Nephron (organoid): ENCODE measurements at regions not wholly inside any gene's neighbourhood (a gene's known extent, or its start where the extent isn't known, plus 50 kb on each side); places are given as distances from the start of the nearest gene placed in this dataset.
A peak's percentile ranks its signal among the peaks of the same experiment; 100 is the strongest.

Experiments used
- H3K27ac Mint-ChIP-seq, 3 experiments: 2 replicates each; pipeline ENCODE4 v1.8.0; 2020; ENCODE audit warnings: mixed read lengths in 3 of 3, mild to moderate bottlenecking in 2 of 3, moderate library complexity in 1 of 3
- H3K27me3 Mint-ChIP-seq: 2 replicates; pipeline ENCODE4 v1.8.0; 2021; ENCODE audit warnings: low read depth, mild to moderate bottlenecking, moderate library complexity, mixed read lengths
- H3K36me3 Mint-ChIP-seq: 2 replicates; pipeline ENCODE4 v1.8.0; 2020; ENCODE audit warnings: low read depth, mixed read lengths
- H3K4me1 Mint-ChIP-seq: 2 replicates; pipeline ENCODE4 v1.8.0; 2020; ENCODE audit warnings: mixed read lengths
- H3K4me3 Mint-ChIP-seq, 3 experiments: 2 replicates each; pipeline ENCODE4 v1.8.0; 2020; ENCODE audit warnings: mild to moderate bottlenecking in 3 of 3, mixed read lengths in 3 of 3, moderate library complexity in 2 of 3
- H3K9me3 Mint-ChIP-seq: 2 replicates; pipeline ENCODE4 v1.8.0; 2020; ENCODE audit warnings: mixed read lengths
- TF ChIP-seq, protein P1 (sequence below), 3 experiments: fragments of 200-600 bp; sonication (generic); IDR thresholded peaks; one replicate each; pipeline ENCODE4 v1.5.0; 2021; ENCODE audit warnings: antibody characterized with exemption in 3 of 3; ENCODE audit not compliant: unreplicated experiment in 3 of 3

DNA sequence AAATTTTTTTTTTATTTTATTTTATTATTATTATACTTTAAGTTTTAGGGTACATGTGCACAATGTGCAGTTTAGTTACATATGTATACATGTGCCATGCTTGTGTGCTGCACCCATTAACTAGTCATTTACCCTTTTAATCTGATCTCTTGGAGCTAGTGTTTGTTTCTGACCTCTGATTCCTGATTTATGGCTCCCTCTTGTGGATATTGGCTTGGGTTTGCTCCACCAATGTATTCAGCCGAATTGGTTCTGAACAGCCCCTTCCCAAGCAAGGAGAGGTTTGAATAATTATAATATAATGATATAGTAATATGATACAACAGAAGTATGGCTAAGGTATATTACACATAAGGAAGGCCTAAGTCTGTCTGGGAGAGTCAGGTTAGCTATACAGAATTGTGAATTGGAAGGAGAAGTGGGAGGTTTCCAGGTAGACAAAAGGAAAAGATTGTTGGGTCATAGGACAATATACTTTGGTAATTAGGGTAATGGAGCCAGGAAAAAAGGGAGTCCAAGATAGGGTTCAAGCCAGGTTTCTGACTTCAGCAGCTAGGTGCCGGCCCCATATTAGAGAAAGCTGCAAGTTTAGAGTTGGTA, 53.1 kb upstream of the HMCN1 start:
- TF ChIP-seq, protein P1, sequence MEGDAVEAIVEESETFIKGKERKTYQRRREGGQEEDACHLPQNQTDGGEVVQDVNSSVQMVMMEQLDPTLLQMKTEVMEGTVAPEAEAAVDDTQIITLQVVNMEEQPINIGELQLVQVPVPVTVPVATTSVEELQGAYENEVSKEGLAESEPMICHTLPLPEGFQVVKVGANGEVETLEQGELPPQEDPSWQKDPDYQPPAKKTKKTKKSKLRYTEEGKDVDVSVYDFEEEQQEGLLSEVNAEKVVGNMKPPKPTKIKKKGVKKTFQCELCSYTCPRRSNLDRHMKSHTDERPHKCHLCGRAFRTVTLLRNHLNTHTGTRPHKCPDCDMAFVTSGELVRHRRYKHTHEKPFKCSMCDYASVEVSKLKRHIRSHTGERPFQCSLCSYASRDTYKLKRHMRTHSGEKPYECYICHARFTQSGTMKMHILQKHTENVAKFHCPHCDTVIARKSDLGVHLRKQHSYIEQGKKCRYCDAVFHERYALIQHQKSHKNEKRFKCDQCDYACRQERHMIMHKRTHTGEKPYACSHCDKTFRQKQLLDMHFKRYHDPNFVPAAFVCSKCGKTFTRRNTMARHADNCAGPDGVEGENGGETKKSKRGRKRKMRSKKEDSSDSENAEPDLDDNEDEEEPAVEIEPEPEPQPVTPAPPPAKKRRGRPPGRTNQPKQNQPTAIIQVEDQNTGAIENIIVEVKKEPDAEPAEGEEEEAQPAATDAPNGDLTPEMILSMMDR (IDR thresholded peaks at IDR 0.05; ENCODE audit: unreplicated experiment in 3 of 3), result peak; percentile 42 to 61 (median 61)
- H3K4me1 Mint-ChIP-seq, result no peaks in the 10 kb centered on the region
- no peak overlapping the region for H3K27ac Mint-ChIP-seq
- H3K36me3 Mint-ChIP-seq, result no peaks in the 10 kb centered on the region
- H3K9me3 Mint-ChIP-seq, result no peaks in the 10 kb centered on the region
- H3K4me3 Mint-ChIP-seq, result no peak overlapping the region
- no peaks in the 10 kb centered on the region for H3K27me3 Mint-ChIP-seq

DNA sequence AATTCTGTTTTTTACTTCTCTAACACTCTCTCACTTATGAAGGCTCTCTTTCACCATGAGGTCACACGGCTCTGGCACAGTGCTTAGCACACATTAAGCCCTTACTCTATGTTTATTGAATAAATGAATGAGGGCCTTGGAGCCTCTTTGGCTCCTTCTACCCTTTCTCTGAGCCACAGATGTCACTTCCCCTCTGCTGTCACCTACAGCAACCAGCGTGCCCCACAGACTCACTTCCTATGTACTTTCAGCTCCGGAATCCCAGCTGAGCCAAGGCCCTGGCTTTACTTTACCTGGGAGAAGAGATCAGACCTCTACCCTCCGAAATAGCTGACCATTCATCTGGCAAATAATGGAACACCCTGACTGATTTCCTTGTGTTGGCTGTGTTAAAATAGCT, 53.7 kb upstream of the HMCN1 start:
- no peaks in the 10 kb centered on the region for H3K36me3 Mint-ChIP-seq
- H3K9me3 Mint-ChIP-seq, result no peaks in the 10 kb centered on the region
- H3K4me3 Mint-ChIP-seq, result no peak overlapping the region
- TF ChIP-seq, protein P1 (IDR thresholded peaks at IDR 0.05; ENCODE audit: unreplicated experiment in 3 of 3), result no peak
- H3K27me3 Mint-ChIP-seq, result no peaks in the 10 kb centered on the region
- no peaks in the 10 kb centered on the region for H3K4me1 Mint-ChIP-seq
- no peak overlapping the region for H3K27ac Mint-ChIP-seq

DNA sequence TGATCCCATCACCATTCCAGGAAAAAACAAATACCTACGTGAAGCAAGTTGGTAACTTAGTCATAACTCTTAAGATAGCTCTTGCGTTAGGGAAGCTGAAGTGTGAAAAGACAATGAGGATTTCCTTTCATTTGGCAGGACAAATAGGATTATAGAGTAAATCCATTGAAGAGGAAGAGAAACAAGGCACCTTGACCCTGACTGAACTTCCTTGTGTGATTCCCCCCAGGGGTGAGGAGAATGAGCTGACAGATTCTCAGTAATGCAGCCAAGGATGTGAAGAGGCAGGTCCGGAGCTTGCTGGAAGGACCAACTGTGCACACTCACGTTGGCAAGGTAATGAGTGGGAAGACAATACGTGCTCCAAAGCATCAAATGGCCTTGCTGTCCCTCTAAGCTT, 55.0 kb upstream of the HMCN1 start:
- Mint-ChIP-seq H3K36me3 (no peaks in the 10 kb centered on the region), H3K27ac (no peak overlapping the region), H3K27me3 (no peaks in the 10 kb centered on the region), H3K9me3 (no peaks in the 10 kb centered on the region), H3K4me1 (peaks cover 4% of the 10 kb centered on the region), H3K4me3 (no peak overlapping the region)
- TF ChIP-seq, protein P1 (IDR thresholded peaks at IDR 0.05; ENCODE audit: unreplicated experiment in 3 of 3), result no peak

DNA sequence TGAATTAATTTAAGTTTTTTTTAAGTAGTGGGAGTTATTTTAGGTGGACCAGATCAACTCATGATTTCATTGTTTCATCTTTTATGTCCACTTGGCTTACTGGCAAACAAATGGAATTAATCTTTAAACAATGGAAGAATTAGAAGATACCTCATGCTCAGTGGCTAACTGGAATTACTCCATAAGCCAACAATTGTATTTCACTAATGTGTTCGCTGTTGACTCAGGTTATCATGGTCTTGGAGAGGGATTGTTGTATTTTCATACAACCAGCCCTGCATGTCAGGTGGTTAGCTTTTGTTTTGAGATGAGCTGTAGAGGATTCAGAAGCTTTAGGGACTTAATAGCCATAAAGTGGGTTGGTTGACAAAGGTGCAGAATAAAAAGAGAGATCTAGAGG, 57.2 kb upstream of the HMCN1 start:
- Mint-ChIP-seq H3K36me3 (no peaks in the 10 kb centered on the region), H3K9me3 (no peaks in the 10 kb centered on the region), H3K4me1 (peaks cover 13% of the 10 kb centered on the region), H3K27ac (no peak overlapping the region), H3K4me3 (no peak overlapping the region), H3K27me3 (peaks cover 4% of the 10 kb centered on the region)
- TF ChIP-seq, protein P1 (IDR thresholded peaks at IDR 0.05; ENCODE audit: unreplicated experiment in 3 of 3), result no peak

DNA sequence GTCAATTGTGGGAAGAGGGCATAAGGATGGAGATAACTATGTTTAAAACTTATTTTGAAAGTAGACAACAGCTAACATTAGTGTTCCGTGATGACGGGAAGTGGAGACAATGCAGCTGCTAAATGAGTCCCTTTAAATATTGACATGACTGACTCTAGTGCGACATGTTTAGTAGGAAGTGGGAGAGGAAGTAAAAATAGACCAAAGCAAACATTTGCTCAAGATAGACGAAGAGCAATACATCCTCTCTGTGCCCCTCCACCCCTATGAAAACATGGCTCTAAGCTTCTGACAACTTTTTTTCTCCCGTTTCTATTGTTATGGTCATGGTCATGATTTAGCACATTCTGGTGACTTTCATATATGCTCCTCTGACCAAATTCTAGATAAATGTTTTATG, 60.0 kb upstream of the HMCN1 start:
- Mint-ChIP-seq H3K27ac (peak overlapping the region in 1 of 3 experiments; percentile 69), H3K36me3 (no peaks in the 10 kb centered on the region), H3K27me3 (peaks cover 4% of the 10 kb centered on the region), H3K4me1 (peaks cover 13% of the 10 kb centered on the region), H3K9me3 (no peaks in the 10 kb centered on the region), H3K4me3 (no peak overlapping the region)
- TF ChIP-seq, protein P1 (IDR thresholded peaks at IDR 0.05; ENCODE audit: unreplicated experiment in 3 of 3), result no peak

DNA sequence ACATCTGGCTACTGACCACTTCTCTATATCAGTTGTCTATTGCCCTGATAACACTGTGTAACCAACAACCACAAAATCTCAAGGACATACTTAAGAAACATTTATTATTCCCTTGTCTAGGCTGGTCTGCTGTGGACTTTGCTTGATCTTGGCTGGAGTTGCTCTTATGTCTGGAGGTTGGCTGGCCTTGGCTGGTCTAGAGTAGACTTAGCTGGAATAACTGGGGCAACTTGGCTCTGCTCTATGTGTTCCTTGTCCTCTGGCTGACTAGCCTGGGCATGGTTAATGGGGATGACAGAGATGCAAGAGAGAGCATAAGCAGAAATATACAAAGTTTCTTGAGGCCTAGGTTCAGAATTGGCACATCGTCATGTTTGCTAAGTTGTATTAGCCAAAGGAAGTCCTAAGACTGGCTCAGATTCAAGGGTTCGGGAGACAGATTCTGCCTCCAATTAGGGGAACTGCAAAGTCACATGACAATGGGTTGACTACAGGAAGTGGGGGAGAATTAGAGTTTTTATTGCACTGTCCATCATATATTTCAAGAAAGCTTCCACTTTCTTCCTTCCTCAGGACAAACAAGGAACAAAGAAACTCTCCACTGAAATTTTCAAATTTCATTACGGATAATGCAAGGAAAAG, 61.4 kb upstream of the HMCN1 start:
- TF ChIP-seq, protein P1 (IDR thresholded peaks at IDR 0.05; ENCODE audit: unreplicated experiment in 3 of 3), result no peak

More for the DNA sequence above, 61.4 kb upstream of the HMCN1 start:
- H3K27me3 Mint-ChIP-seq, result peaks cover 4% of the 10 kb centered on the region
- peaks cover 13% of the 10 kb centered on the region for H3K4me1 Mint-ChIP-seq
- H3K27ac Mint-ChIP-seq, result no peak overlapping the region
- no peaks in the 10 kb centered on the region for H3K9me3 Mint-ChIP-seq
- H3K36me3 Mint-ChIP-seq, result no peaks in the 10 kb centered on the region
- no peak overlapping the region for H3K4me3 Mint-ChIP-seq
